Esophagus muscularis mucosa (tissue), 4 donors: ENCODE measurements at regions not wholly inside any gene's neighbourhood (a gene's known extent, or its start where the extent isn't known, plus 50 kb on each side); places are given as distances from the start of the nearest gene placed in this dataset.

Experiments used
- CTCF ChIP-seq, 3 experiments: fragments of 200-600 bp in 2 of 3; fragments of 450-650 bp in 1 of 3; sonication (generic) in 2 of 3; IDR thresholded peaks; one replicate each; pipeline ENCODE4 v1.5.1; 2017 to 2019; ENCODE audit warnings: antibody characterized with exemption in 3 of 3, mild to moderate bottlenecking in 2 of 3, moderate library complexity in 1 of 3
- EP300 ChIP-seq: sonication (generic); formaldehyde crosslinking; IDR thresholded peaks from one replicate; pipeline ENCODE4 v1.6.1; 2017; ENCODE audit warnings: antibody characterized with exemption
- POLR2A ChIP-seq: fragments of 450-650 bp; IDR thresholded peaks from one replicate; pipeline ENCODE4 v1.6.1; 2017; ENCODE audit warnings: antibody characterized with exemption, moderate library complexity, mild to moderate bottlenecking, low read depth
- POLR2AphosphoS5 ChIP-seq, 2 donors: sonication (generic); formaldehyde crosslinking; IDR thresholded peaks; one replicate each; pipeline ENCODE4 v1.6.1; 2017; ENCODE audit warnings: antibody characterized with exemption in 2 of 2

- no peak for TF ChIP-seq POLR2AphosphoS5 (IDR thresholded peaks at IDR 0.05)
- no peak for TF ChIP-seq CTCF (IDR thresholded peaks at IDR 0.05)
- no peak for TF ChIP-seq POLR2A
- no peak for TF ChIP-seq EP300
Observed at GRCh38 chr7:66418537-66418936, 210.1 kb upstream of the KCTD7 start.
